ENCODE measurements at regions not wholly inside any gene's neighbourhood (a gene's known extent, or its start where the extent isn't known, plus 50 kb on each side); places are given as distances from the start of the nearest gene placed in this dataset.

DNA sequence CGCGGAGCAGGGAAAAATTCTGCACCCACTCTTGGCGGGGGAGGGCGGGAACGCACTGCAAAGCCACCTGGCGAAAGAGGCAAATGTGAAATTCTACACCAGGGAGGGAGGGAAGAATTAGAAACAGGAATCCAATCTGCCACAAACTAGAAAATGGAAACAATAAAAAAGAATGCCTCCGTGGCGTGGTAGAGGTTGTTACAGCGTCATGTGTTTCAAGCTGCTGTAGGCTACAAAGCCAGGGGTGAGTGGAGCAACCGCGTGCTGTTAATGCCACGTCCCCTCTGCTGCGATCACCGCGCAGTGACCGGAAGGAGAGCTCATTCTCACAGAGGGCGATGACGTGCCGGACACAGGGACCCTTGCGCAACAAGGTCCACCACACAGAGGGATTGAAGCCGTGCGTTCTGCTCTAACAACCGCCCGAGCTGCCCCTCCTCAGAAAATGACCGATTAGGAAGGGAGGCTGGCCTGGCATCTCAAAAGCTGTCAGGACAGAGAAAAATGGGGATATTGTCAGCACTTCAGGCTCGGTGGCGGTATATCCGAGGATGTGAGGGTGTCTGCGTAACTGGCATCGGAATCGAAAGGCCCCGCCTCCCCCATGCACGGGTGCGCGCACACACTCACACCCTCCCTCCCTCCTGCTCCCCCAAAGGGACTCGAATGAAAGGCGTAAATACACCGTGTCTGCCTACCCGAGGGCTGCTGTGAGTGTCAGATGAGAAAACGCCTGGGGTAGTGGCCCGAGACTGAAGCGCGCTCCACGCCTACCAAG lies 70.8 kb upstream of the TNRC6C start:
- Mint-ChIP-seq H3K4me1 (peaks cover 69% of the 10 kb centered on the region), H3K4me3 (peak overlapping the region; percentile 84), H3K27me3 (ENCODE audit: low read depth, poor library complexity) (peaks cover 70% of the 10 kb centered on the region), H3K9me3 (no peaks in the 10 kb centered on the region), H3K27ac (peak overlapping the region; percentile 9), H3K36me3 (ENCODE audit: low read depth) (no peaks in the 10 kb centered on the region)
- peak; percentile 56 for DNase-seq
- no peak for TF ChIP-seq CTCF (IDR thresholded peaks at IDR 0.05)

GRCh38 chr17:77888242-77889134 lies 70.0 kb upstream of the TNRC6C start:
- TF ChIP-seq CTCF (IDR thresholded peaks at IDR 0.05): no peak
- H3K4me1 Mint-ChIP-seq: peaks cover 71% of the 10 kb centered on the region
- H3K9me3 Mint-ChIP-seq: no peaks in the 10 kb centered on the region
- no peak for DNase-seq
- H3K36me3 Mint-ChIP-seq (ENCODE audit: low read depth): no peaks in the 10 kb centered on the region
- H3K4me3 Mint-ChIP-seq: peak overlapping the region; percentile 84
- peaks cover 74% of the 10 kb centered on the region for H3K27me3 Mint-ChIP-seq (ENCODE audit: low read depth, poor library complexity)
- no peak overlapping the region for H3K27ac Mint-ChIP-seq

GRCh38 chr17:77889135-77889505 lies 69.4 kb upstream of the TNRC6C start:
- H3K27me3 Mint-ChIP-seq (ENCODE audit: low read depth, poor library complexity): peaks cover 72% of the 10 kb centered on the region
- no peaks in the 10 kb centered on the region for H3K9me3 Mint-ChIP-seq
- H3K4me3 Mint-ChIP-seq: peak overlapping the region; percentile 23
- H3K36me3 Mint-ChIP-seq (ENCODE audit: low read depth): no peaks in the 10 kb centered on the region
- no peak for TF ChIP-seq CTCF (IDR thresholded peaks at IDR 0.05)
- H3K27ac Mint-ChIP-seq: no peak overlapping the region
- H3K4me1 Mint-ChIP-seq: peaks cover 66% of the 10 kb centered on the region
- DNase-seq: no peak

DNA sequence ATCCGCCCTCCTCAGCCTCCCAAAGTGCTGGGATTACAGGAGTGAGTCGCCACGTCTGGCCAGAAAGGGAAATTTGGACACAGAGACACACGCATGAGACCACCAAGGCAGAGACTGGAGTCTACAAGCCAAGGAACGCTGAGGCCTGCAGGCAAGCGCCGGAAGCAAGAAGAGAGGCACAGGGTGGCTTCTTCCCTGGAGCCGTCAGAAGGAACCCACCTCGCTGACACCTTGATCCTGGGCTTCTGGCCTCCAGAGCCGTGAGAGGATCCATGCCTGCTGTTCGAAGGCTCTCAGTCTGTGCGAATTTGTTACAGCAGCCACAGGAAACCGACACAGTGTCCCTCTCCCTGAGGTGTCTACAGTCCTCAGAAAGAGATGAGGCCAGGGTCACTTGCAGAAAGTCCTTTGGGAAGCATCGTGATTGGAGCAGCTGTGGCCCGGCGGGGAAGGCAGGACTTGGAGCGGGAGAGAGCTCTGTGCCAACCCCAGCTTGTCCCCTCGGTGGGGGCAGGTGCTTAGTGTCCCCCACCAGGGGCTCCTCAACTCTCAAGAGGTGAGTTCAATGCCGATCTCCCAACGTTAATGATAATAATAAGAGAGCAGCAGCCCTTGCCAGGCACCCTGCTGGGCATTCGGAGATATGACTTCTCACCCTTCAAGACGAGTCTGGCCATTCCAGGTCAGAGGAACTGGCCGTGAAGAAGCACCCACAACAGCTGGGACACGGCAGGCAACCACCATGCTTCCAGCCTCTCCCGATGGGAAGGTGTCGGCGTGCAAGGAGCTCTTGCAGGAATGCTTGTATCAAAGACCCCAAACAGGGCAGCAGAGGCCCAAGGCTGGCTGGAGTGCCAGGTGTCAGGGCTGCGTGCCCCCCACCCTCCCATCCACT lies 68.4 kb upstream of the TNRC6C start:
- Mint-ChIP-seq H3K27me3 (ENCODE audit: low read depth, poor library complexity) (peaks cover 62% of the 10 kb centered on the region), H3K36me3 (ENCODE audit: low read depth) (no peaks in the 10 kb centered on the region), H3K4me3 (no peak overlapping the region), H3K4me1 (peaks cover 65% of the 10 kb centered on the region), H3K27ac (no peak overlapping the region), H3K9me3 (no peaks in the 10 kb centered on the region)
- TF ChIP-seq CTCF (IDR thresholded peaks at IDR 0.05): no peak
- DNase-seq: no peak

- no peaks in the 10 kb centered on the region for H3K36me3 Mint-ChIP-seq (ENCODE audit: low read depth)
- H3K27me3 Mint-ChIP-seq (ENCODE audit: low read depth, poor library complexity): peaks cover 58% of the 10 kb centered on the region
- H3K27ac Mint-ChIP-seq: no peak overlapping the region
- peaks cover 62% of the 10 kb centered on the region for H3K4me1 Mint-ChIP-seq
- no peak for TF ChIP-seq CTCF (IDR thresholded peaks at IDR 0.05)
- H3K9me3 Mint-ChIP-seq: no peaks in the 10 kb centered on the region
- DNase-seq: no peak
- no peak overlapping the region for H3K4me3 Mint-ChIP-seq
Observed at GRCh38 chr17:77890771-77891170, 67.7 kb upstream of the TNRC6C start.
